Upper lobe of left lung (tissue), 6 donors: ENCODE measurements at regions not wholly inside any gene's neighbourhood (a gene's known extent, or its start where the extent isn't known, plus 50 kb on each side); places are given as distances from the start of the nearest gene placed in this dataset.

Experiments used
- ATAC-seq, 2 donors: fragments of 200-7000 bp; cut with Tn5 transposase; one replicate each; pipeline ENCODE4 v1.9.1; 2022; ENCODE audit warnings: mild to moderate bottlenecking in 2 of 2, moderate library complexity in 2 of 2; ENCODE audit not compliant: low FRiP score in 2 of 2
- DNase-seq, 2 donors: peaks; one replicate each; pipeline ENCODE4 v3.0.0-alpha.2; 2019 to 2020
- H3K27ac ChIP-seq, 4 donors: fragments of 200-600 bp; sonication (generic); one replicate each; pipeline ENCODE4 v1.5.1; 2016 to 2019
- H3K27me3 ChIP-seq, 4 donors: fragments of 200-600 bp; sonication (generic); one replicate each; pipeline ENCODE4 v1.5.1; 2017 to 2019
- H3K36me3 ChIP-seq, 4 donors: fragments of 200-600 bp; sonication (generic); one replicate each; pipeline ENCODE4 v1.5.1; 2016 to 2019
- H3K4me1 ChIP-seq, 4 donors: fragments of 200-600 bp; sonication (generic); one replicate each; pipeline ENCODE4 v1.5.1; 2018 to 2019
- H3K4me3 ChIP-seq, 4 donors: fragments of 200-600 bp; sonication (generic); one replicate each; pipeline ENCODE4 v1.5.1; 2017 to 2019; ENCODE audit warnings: mild to moderate bottlenecking in 2 of 4, moderate library complexity in 1 of 4
- H3K9me3 ChIP-seq, 4 donors: fragments of 200-600 bp; sonication (generic); one replicate each; pipeline ENCODE4 v1.5.1; 2018 to 2019
- CTCF ChIP-seq, 6 experiments: fragments of 450-650 bp in 4 of 6; fragments of 200-600 bp in 2 of 6; sonication (generic) in 2 of 6; IDR thresholded peaks; one replicate each; pipeline ENCODE4 v1.5.1; 2016 to 2019; ENCODE audit warnings: antibody characterized with exemption in 6 of 6
- EP300 ChIP-seq, 4 donors: sonication (generic); formaldehyde crosslinking; IDR thresholded peaks; one replicate each; pipeline ENCODE4 v1.5.1; 2017; ENCODE audit warnings: antibody characterized with exemption in 4 of 4, control low read depth in 2 of 4
- POLR2A ChIP-seq, 4 donors: fragments of 450-650 bp; IDR thresholded peaks; one replicate each; pipeline ENCODE4 v1.5.1; 2016 to 2017; ENCODE audit warnings: antibody characterized with exemption in 4 of 4, mild to moderate bottlenecking in 2 of 4
- POLR2AphosphoS5 ChIP-seq, 2 donors: sonication (generic); formaldehyde crosslinking; IDR thresholded peaks; one replicate each; pipeline ENCODE4 v1.5.1; 2017; ENCODE audit warnings: antibody characterized with exemption in 2 of 2
- WGBS, 2 donors: methylation state at CpG; one replicate each; pipeline ENCODE4 v1.1.5; 2017 to 2018; 5-methylcytosine and 5-hydroxymethylcytosine counted together
- donor health status: DM: no; HTN: no; CAD: no; lungs with moderate emphysema.
- donor health status: DM: no; HTN: yes; CAD: no; lungs with severe emphysema.

DNA sequence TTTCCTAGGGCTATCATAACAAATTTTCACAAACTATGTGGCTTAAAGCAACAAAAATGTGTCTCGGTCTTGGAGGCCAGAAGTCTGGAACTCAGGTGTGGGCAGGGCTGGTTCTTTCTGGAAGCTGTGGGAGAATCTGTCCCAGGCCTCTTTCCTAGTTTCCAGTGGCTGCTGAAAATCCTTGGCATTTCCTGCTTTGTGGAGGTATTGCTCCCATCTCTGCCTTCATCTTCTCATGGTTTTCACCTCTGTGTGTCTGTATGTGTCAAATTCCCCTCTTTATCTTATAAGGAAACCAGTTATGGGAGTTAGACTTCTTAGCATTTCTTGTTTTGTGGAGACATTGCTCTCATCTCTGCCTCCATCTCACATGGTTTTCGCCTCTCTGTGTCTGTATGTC lies 130.4 kb upstream of the PLET1 start:
- Histone ChIP-seq H3K36me3 (no peaks in the 10 kb centered on the region), H3K4me1 (no peaks in the 10 kb centered on the region), H3K9me3 (peaks cover 0 to 3% (median 0%) of the 10 kb centered on the region in 4 donors), H3K27ac (no peak overlapping the region), H3K27me3 (no peaks in the 10 kb centered on the region), H3K4me3 (no peak overlapping the region)
- TF ChIP-seq POLR2AphosphoS5 (IDR thresholded peaks at IDR 0.05) (no peak), EP300 (IDR thresholded peaks at IDR 0.05) (no peak), CTCF (IDR thresholded peaks at IDR 0.05) (no peak), POLR2A (IDR thresholded peaks at IDR 0.05) (no peak)
- ATAC-seq = no peak
- DNase-seq = no peak
- WGBS, 2 donors = 34 to 50% methylated on average over 2 of the region's 2 CpGs

DNA sequence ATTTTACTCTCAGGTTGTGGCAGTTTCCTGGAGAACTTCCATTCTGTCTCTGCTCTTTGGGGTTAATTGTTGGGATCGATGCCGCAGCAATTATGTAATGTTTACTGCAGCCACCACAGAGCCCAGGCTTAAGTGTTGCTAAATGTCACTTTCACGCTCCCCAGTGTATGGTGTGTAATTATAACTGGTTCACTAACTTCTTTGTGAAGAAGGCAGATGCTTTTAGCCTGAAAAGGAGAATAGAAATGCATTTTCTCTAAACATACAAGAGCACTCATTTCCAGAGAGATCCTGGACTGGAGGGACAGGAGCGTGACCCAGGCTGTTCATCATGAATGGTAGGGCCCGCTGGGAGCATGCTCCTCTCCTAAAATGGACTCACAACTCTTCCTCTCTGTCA lies 132.2 kb upstream of the PLET1 start:
- Histone ChIP-seq H3K4me3 (no peak overlapping the region), H3K27ac (no peak overlapping the region), H3K27me3 (no peaks in the 10 kb centered on the region), H3K4me1 (no peaks in the 10 kb centered on the region), H3K9me3 (no peaks in the 10 kb centered on the region), H3K36me3 (no peaks in the 10 kb centered on the region)
- DNase-seq (no peak), ATAC-seq (no peak)
- 69 to 76% methylated on average over 5 of the region's 5 CpGs for WGBS, 2 donors
- no peak for TF ChIP-seq POLR2AphosphoS5 (IDR thresholded peaks at IDR 0.05)
- TF ChIP-seq CTCF (IDR thresholded peaks at IDR 0.05) = no peak
- TF ChIP-seq POLR2A (IDR thresholded peaks at IDR 0.05) = no peak
- no peak for TF ChIP-seq EP300 (IDR thresholded peaks at IDR 0.05)

GRCh38 chr11:112394304-112394703 lies 133.6 kb upstream of the PLET1 start:
- ATAC-seq = no peak
- no peaks in the 10 kb centered on the region for H3K36me3 ChIP-seq
- no peak for TF ChIP-seq POLR2A (IDR thresholded peaks at IDR 0.05)
- TF ChIP-seq EP300 (IDR thresholded peaks at IDR 0.05) = no peak
- no peaks in the 10 kb centered on the region for H3K9me3 ChIP-seq
- 48% methylated on average over 3 of the region's 3 CpGs for WGBS, 2 donors
- no peak overlapping the region for H3K27ac ChIP-seq
- no peaks in the 10 kb centered on the region for H3K4me1 ChIP-seq
- no peaks in the 10 kb centered on the region for H3K27me3 ChIP-seq
- no peak overlapping the region for H3K4me3 ChIP-seq
- DNase-seq = no peak

DNA sequence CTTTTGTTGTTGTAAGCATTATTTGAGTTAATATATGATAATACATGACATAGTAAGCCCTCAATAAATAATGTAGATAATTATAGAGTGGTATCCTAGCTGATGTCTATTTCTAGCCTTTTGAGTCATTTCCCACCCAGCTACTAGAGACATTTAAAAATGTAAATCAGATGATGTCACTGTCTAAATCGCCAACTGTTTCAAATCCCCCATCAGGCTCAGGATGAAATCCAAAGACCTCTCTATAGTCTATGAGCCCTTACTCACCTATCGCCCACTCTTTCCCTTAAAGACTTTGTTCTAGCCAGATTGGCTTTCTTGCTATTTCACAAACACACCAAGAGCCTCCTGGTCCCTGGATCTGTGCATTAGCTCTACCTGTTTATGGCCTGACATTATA lies 135.4 kb upstream of the PLET1 start:
- WGBS, 2 donors = 94% methylated on average over 2 of the region's 2 CpGs
- no peaks in the 10 kb centered on the region for H3K9me3 ChIP-seq
- H3K4me1 ChIP-seq = no peaks in the 10 kb centered on the region
- H3K36me3 ChIP-seq = no peaks in the 10 kb centered on the region
- H3K27me3 ChIP-seq = no peaks in the 10 kb centered on the region
- no peak for TF ChIP-seq EP300 (IDR thresholded peaks at IDR 0.05)
- TF ChIP-seq POLR2A (IDR thresholded peaks at IDR 0.05) = no peak
- no peak for TF ChIP-seq POLR2AphosphoS5 (IDR thresholded peaks at IDR 0.05)
- TF ChIP-seq CTCF (IDR thresholded peaks at IDR 0.05) = no peak
- ATAC-seq (no peak), DNase-seq (no peak)
- no peak overlapping the region for H3K27ac ChIP-seq
- H3K4me3 ChIP-seq = no peak overlapping the region

DNA sequence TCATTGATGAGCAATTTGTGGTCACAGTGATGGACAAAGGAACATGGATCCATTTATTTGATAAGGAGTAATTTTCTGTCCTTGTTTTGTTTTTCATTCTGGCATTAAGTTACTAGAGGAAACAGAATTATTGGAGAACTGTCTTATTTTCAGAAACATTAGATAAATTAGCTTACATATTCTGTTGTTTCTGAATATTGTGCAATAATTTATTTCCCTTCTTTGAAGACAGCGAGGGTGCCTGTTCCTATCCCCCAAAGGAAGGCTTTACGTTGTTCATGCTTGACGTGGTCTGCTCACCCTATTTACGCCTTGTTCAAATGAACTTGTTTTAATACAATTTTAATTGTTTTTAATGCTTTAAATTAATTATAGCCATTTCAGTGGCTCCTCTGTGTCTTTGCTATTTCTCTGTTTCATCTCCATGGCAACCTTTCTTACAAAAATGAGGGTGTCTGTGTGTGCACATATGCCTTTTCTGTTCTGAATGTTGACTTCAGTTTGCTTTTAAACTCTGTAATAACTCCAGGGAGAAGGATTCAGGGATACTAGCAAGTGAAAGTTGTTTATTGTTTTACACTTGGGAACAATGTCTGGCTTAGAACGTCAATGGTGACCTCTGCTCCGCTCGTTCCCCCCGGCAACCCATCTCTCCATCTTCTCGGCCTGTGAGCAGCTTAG lies 138.3 kb upstream of the PLET1 start:
- Histone ChIP-seq H3K9me3 (no peaks in the 10 kb centered on the region), H3K4me3 (no peak overlapping the region), H3K4me1 (no peaks in the 10 kb centered on the region), H3K36me3 (no peaks in the 10 kb centered on the region), H3K27ac (no peak overlapping the region), H3K27me3 (no peaks in the 10 kb centered on the region)
- no peak for TF ChIP-seq POLR2AphosphoS5 (IDR thresholded peaks at IDR 0.05)
- no peak for TF ChIP-seq CTCF (IDR thresholded peaks at IDR 0.05)
- no peak for TF ChIP-seq EP300 (IDR thresholded peaks at IDR 0.05)
- TF ChIP-seq POLR2A (IDR thresholded peaks at IDR 0.05) = no peak
- ATAC-seq = no peak
- 71 to 75% methylated on average over 9 of the region's 9 CpGs for WGBS, 2 donors
- no peak for DNase-seq
